ENCODE measurements at regions not wholly inside any gene's neighbourhood (a gene's known extent, or its start where the extent isn't known, plus 50 kb on each side); places are given as distances from the start of the nearest gene placed in this dataset.
A peak's percentile ranks its signal among the peaks of the same experiment; 100 is the strongest.
"Not testable (repeated sequence)": the region's sequence is repeated elsewhere in the genome, so short reads cannot be mapped to it uniquely, and the experiment has no call there.

DNA sequence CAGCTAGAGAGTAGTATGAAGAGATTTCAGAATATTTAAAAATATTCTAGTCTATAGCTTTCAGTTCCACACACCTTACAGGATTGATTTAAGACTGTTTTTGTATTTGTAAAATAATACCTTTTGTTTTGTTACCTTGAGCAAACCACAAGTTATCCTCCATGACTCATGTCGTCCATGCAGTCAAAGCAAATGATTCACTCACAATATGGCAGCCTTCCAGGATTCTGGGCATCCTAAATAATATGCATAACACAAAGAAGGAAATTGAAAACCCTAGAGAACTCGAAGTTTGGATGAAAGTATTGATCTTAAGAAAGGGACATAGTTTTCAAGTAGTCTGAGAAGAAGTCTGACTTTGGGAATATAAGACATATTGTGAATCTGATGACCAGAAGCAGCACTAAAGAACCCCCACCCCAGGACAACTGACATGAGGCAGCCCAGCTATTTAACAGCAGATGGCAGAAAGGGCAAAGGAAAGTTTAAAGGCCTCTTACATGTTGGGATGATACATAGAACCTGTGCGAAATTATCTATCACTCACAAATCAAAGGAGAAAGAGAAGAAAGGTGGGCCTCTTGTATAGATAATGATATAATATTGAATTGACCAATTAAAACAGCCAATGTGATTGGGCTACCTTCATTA is 857.9 kb downstream of the BRINP3 start:
- Histone ChIP-seq H3K27ac (no peak overlapping the region), H3K4me3 (no peak overlapping the region), H3K4me1 (replicated peaks in 1 of 2) (no peaks in the 10 kb centered on the region)
- no peak for ATAC-seq (replicated peaks in 6 of 8)
- 29 to 80% (median 55%) methylated on average over 1 to 3 of the region's 3 CpGs for WGBS, 10 experiments
- in situ Hi-C loops (cut with MboI; ENCODE audit: low pct_unique_long_range_greater_than_20kb in 2 of 9, low sequenced_read_pairs in 9 of 9, unreplicated experiment in 9 of 9): no loop called here

DNA sequence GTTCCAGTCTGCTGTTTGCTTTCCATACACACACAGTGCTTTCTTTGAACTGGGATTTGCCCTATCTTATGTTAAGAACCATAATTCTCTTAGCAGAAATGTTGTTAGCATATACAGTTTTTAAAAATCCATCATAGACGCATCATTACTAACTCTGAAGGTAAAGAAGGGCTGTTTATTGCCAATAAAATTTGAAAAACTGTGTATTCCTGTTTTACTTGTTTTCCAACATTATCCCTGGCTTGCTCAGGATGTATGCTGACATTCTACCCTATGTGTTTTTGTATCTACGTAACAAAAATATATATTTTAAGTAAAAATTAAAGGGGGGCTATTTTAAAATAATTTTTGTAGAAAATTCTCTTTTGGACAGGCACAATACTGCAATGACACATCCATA is 857.2 kb downstream of the BRINP3 start:
- ATAC-seq (replicated peaks in 6 of 8): no peak
- Histone ChIP-seq H3K4me1 (replicated peaks in 1 of 2) (no peaks in the 10 kb centered on the region), H3K27ac (no peak overlapping the region), H3K4me3 (no peak overlapping the region)
- 0 to 100% (median 80%) methylated on average over 1 to 2 of the region's 2 CpGs; no CpG with 5 or more reads in 1 of the 10 experiments for WGBS, 10 experiments
- in situ Hi-C loops (cut with MboI; ENCODE audit: low pct_unique_long_range_greater_than_20kb in 2 of 9, low sequenced_read_pairs in 9 of 9, unreplicated experiment in 9 of 9): no loop called here

DNA sequence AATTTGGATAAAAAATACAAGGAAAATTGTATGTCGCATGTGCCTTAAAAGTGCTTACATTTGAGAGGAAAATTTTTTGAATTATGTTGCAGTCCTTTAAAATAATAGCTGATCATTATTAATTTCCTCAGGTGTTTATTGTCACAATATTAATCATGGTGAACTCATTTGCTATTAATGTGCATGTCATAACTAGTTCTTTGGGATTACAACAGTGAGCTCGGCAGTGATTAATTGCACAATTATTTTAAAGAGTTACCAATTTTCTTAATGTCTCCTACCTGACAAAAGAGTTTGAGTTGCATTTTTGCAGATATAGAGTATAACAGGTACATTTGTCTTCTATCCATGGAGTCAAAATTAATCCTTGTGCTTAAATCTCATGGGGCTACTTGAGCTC is 854.3 kb downstream of the BRINP3 start:
- WGBS, 10 experiments: 14 to 100% (median 90%) methylated on average over 1 to 2 of the region's 2 CpGs
- no peak for ATAC-seq (replicated peaks in 6 of 8)
- Histone ChIP-seq H3K4me1 (replicated peaks in 1 of 2) (no peaks in the 10 kb centered on the region), H3K27ac (no peak overlapping the region), H3K4me3 (no peak overlapping the region)
- in situ Hi-C loops (cut with MboI; ENCODE audit: low pct_unique_long_range_greater_than_20kb in 2 of 9, low sequenced_read_pairs in 9 of 9, unreplicated experiment in 9 of 9): no loop called here

DNA sequence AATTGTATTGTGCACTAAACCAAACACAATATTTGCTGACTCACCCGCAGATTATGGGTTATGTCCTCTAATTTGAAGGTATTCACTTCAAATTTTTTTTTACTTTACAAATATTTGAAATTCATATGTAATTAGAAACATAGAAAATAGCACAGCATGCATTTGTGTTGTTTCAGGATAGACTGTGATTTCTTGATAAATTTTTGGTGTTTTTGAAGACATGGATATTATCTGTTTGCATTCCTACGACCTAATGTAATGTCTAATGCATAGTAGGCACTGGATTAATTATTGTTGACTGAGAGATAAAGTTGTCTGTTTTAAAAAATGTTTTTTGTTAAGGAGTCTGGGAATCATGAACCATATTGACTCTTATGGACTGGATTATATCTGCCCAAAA is 850.2 kb downstream of the BRINP3 start:
- 0 to 93% (median 57%) methylated on average over 1 to 2 of the region's 2 CpGs; no CpG with 5 or more reads in 1 of the 10 experiments for WGBS, 10 experiments
- no peak for ATAC-seq (replicated peaks in 6 of 8)
- no peaks in the 10 kb centered on the region for H3K4me1 ChIP-seq (replicated peaks in 1 of 2)
- no peak overlapping the region for H3K27ac ChIP-seq
- no peak overlapping the region for H3K4me3 ChIP-seq
- in situ Hi-C loops (cut with MboI; ENCODE audit: low pct_unique_long_range_greater_than_20kb in 2 of 9, low sequenced_read_pairs in 9 of 9, unreplicated experiment in 9 of 9): no loop called here

GRCh38 chr1:189628857-189629256 is 848.8 kb downstream of the BRINP3 start:
- Histone ChIP-seq H3K4me1 (replicated peaks in 1 of 2) (no peaks in the 10 kb centered on the region), H3K4me3 (no peak overlapping the region), H3K27ac (no peak overlapping the region)
- no peak for ATAC-seq (replicated peaks in 6 of 8)
- in situ Hi-C loops (cut with MboI; ENCODE audit: low pct_unique_long_range_greater_than_20kb in 2 of 9, low sequenced_read_pairs in 9 of 9, unreplicated experiment in 9 of 9): no loop called here
- 0 to 96% (median 33%) methylated on average over 1 to 3 of the region's 3 CpGs; no CpG with 5 or more reads in 1 of the 10 experiments for WGBS, 10 experiments

GRCh38 chr1:189633658-189634057 is 844.0 kb downstream of the BRINP3 start:
- H3K27ac ChIP-seq: no peak overlapping the region
- 0 to 100% (median 80%) methylated on average over 1 to 2 of the region's 2 CpGs; no CpG with 5 or more reads in 1 of the 10 experiments for WGBS, 10 experiments
- in situ Hi-C loops (cut with MboI; ENCODE audit: low pct_unique_long_range_greater_than_20kb in 2 of 9, low sequenced_read_pairs in 9 of 9, unreplicated experiment in 9 of 9): no loop called here
- no peak overlapping the region for H3K4me3 ChIP-seq
- H3K4me1 ChIP-seq (replicated peaks in 1 of 2): no peaks in the 10 kb centered on the region
- no peak for ATAC-seq (replicated peaks in 6 of 8)

- no peak overlapping the region for H3K27ac ChIP-seq
- ATAC-seq (replicated peaks in 6 of 8): no peak
- no peaks in the 10 kb centered on the region for H3K4me1 ChIP-seq (replicated peaks in 1 of 2)
- in situ Hi-C loops (cut with MboI; ENCODE audit: low pct_unique_long_range_greater_than_20kb in 2 of 9, low sequenced_read_pairs in 9 of 9, unreplicated experiment in 9 of 9): no loop called here
- H3K4me3 ChIP-seq: no peak overlapping the region
- WGBS, 10 experiments: 7 to 100% (median 67%) methylated on average over 1 to 2 of the region's 2 CpGs; no CpG with 5 or more reads in 2 of the 10 experiments
Observed at GRCh38 chr1:189637041-189637440, 840.6 kb downstream of the BRINP3 start.

GRCh38 chr1:189644156-189644555 is 833.5 kb downstream of the BRINP3 start:
- 0 to 100% (median 89%) methylated on average over 1 to 5 of the region's 5 CpGs for WGBS, 10 experiments
- H3K27ac ChIP-seq; in situ Hi-C loops (cut with MboI; ENCODE audit: low pct_unique_long_range_greater_than_20kb in 2 of 9, low sequenced_read_pairs in 9 of 9, unreplicated experiment in 9 of 9); ATAC-seq (replicated peaks in 6 of 8); H3K4me3 ChIP-seq; H3K4me1 ChIP-seq (replicated peaks in 1 of 2): not testable (repeated sequence)

GRCh38 chr1:189644970-189645369 is 832.7 kb downstream of the BRINP3 start:
- ATAC-seq (replicated peaks in 6 of 8): peak in 1 of 8 experiments; percentile 99
- 30 to 100% (median 94%) methylated on average over 2 to 4 of the region's 4 CpGs; no CpG with 5 or more reads in 3 of the 10 experiments for WGBS, 10 experiments
- in situ Hi-C loops (cut with MboI; ENCODE audit: low pct_unique_long_range_greater_than_20kb in 2 of 9, low sequenced_read_pairs in 9 of 9, unreplicated experiment in 9 of 9): no loop called here
- H3K27ac ChIP-seq: no peak overlapping the region
- H3K4me1 ChIP-seq (replicated peaks in 1 of 2): no peaks in the 10 kb centered on the region
- H3K4me3 ChIP-seq: no peak overlapping the region

DNA sequence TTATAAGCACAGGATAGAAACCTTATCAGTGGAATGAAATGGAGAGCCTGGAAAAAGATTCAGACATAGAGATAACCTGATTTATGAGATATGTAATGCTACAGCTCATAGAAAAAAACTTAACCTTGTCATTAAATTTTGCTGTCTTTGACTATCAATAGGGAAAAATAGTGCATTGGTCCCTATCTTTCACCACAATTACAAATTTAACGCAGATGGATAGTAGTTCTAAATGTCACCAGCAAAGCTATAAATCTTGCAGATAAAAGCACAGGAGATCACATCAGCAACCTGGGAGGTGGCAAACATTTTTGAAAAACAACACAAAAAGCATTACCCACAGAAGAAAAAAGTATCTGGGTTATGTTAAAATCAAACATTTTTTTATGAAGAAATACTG is 831.6 kb downstream of the BRINP3 start:
- Histone ChIP-seq H3K27ac (no peak overlapping the region), H3K4me3 (no peak overlapping the region), H3K4me1 (replicated peaks in 1 of 2) (no peaks in the 10 kb centered on the region)
- WGBS, 10 experiments: 56 to 100% (median 77%) methylated on average over 1 of the region's 1 CpG; no CpG with 5 or more reads in 3 of the 10 experiments
- peak in 3 of 8 experiments; percentile 45 to 81 (median 78) for ATAC-seq (replicated peaks in 6 of 8)
- in situ Hi-C loops (cut with MboI; ENCODE audit: low pct_unique_long_range_greater_than_20kb in 2 of 9, low sequenced_read_pairs in 9 of 9, unreplicated experiment in 9 of 9): no loop called here

DNA sequence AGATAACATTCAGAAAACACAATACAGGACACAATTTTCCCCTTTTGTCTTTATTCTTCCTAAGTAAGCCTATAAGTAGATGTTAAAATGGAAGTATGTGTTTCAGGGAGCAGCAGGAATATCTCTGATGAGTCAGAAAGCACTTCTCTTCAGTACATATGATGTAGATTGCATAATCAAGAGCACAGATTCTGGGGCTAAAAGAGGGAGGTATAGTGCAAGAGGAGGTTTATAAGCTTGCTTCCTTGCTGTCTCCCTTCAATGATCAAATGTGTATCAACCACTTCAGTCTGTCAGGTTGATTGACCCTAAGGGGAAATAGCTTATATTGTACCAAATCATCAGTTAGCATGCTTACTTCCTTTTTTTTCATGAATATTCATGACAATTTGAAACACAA is 822.8 kb downstream of the BRINP3 start:
- no peak overlapping the region for H3K4me3 ChIP-seq
- in situ Hi-C loops (cut with MboI; ENCODE audit: low pct_unique_long_range_greater_than_20kb in 2 of 9, low sequenced_read_pairs in 9 of 9, unreplicated experiment in 9 of 9): no loop called here

GRCh38 chr1:189656628-189657530 is 820.8 kb downstream of the BRINP3 start:
- Histone ChIP-seq H3K4me3 (no peak overlapping the region), H3K27ac (no peak overlapping the region), H3K4me1 (replicated peaks in 1 of 2) (no peaks in the 10 kb centered on the region)
- WGBS, 10 experiments: 4 to 96% (median 83%) methylated on average over 3 to 5 of the region's 5 CpGs
- ATAC-seq (replicated peaks in 6 of 8): peak in 2 of 8 experiments; percentile 47 to 51
- in situ Hi-C loops (cut with MboI; ENCODE audit: low pct_unique_long_range_greater_than_20kb in 2 of 9, low sequenced_read_pairs in 9 of 9, unreplicated experiment in 9 of 9): no loop called here

More for the DNA sequence above, 822.8 kb downstream of the BRINP3 start:
- no peaks in the 10 kb centered on the region for H3K4me1 ChIP-seq (replicated peaks in 1 of 2)
- ATAC-seq (replicated peaks in 6 of 8): peak in 1 of 8 experiments; percentile 45
- no peak overlapping the region for H3K27ac ChIP-seq

GRCh38 chr1:189657715-189658114 is 819.9 kb downstream of the BRINP3 start:
- H3K4me3 ChIP-seq: no peak overlapping the region
- in situ Hi-C loops (cut with MboI; ENCODE audit: low pct_unique_long_range_greater_than_20kb in 2 of 9, low sequenced_read_pairs in 9 of 9, unreplicated experiment in 9 of 9): no loop called here
- no peak for ATAC-seq (replicated peaks in 6 of 8)
- no peaks in the 10 kb centered on the region for H3K4me1 ChIP-seq (replicated peaks in 1 of 2)
- no peak overlapping the region for H3K27ac ChIP-seq
- WGBS, 10 experiments: 12 to 100% (median 88%) methylated on average over 2 to 6 of the region's 6 CpGs

All from motor neuron (in vitro differentiated cells).